Caco-2 (cell line): ENCODE measurements at regions not wholly inside any gene's neighbourhood (a gene's known extent, or its start where the extent isn't known, plus 50 kb on each side); places are given as distances from the start of the nearest gene placed in this dataset.

Experiments used
- BruUV-seq: library from RNA; stranded (reverse); fragments of 400-500 nt; replicated peaks from 2 replicates; lab custom pipeline; 2021; lab: Mats Ljungman, UMichigan
- CTCF ChIA-PET: fragments of 300-600 bp; sonication (Branson Sonifier 250); formaldehyde crosslinking; loops from one replicate; lab custom pipeline; 2022; ENCODE audit warnings: antibody characterized with exemption; lab: Charles Lee
- POLR2A ChIA-PET: fragments of 300-600 bp; sonication (Branson Sonifier 250); formaldehyde crosslinking; loops from one replicate; lab custom pipeline; 2022; ENCODE audit warnings: antibody characterized with exemption; lab: Charles Lee
- DNase-seq, 2 experiments: peaks; one replicate each; pipeline versions ENCODE4 v3.0.0 to v3.0.0-alpha.2; 2020 to 2022
- H3K27me3 ChIP-seq: replicated peaks from 2 replicates; pipeline ENCODE4 v1.6.0; 2011; ENCODE audit warnings: low read length; ENCODE audit not compliant: control insufficient read depth, insufficient read depth
- H3K36me3 ChIP-seq: 2 replicates; pipeline ENCODE4 v1.5.1; 2011; ENCODE audit warnings: low read length; ENCODE audit not compliant: control insufficient read depth, insufficient read depth
- H3K4me1 ChIP-seq: fragments of 250-450 bp; sonication (Bioruptor Pico); 2 replicates; pipeline ENCODE4 v1.5.1; 2020; ENCODE audit warnings: mild to moderate bottlenecking
- H3K4me3 ChIP-seq: 2 replicates; pipeline ENCODE4 v1.5.1; 2011; ENCODE audit warnings: low read depth, mild to moderate bottlenecking, control low read depth, low read length
- H3K9me3 ChIP-seq: fragments of 250-450 bp; sonication (Bioruptor Pico); 2 replicates; pipeline ENCODE4 v1.5.1; 2020; ENCODE audit warnings: mild to moderate bottlenecking, moderate library complexity
- H3K27ac Mint-ChIP-seq: one replicate; pipeline ENCODE4 v1.8.0; 2022; ENCODE audit warnings: mixed read lengths; ENCODE audit not compliant: unreplicated experiment
- H3K27me3 Mint-ChIP-seq: one replicate; pipeline ENCODE4 v1.8.0; 2022; ENCODE audit warnings: mixed read lengths; ENCODE audit not compliant: insufficient read depth, unreplicated experiment
- H3K36me3 Mint-ChIP-seq: one replicate; pipeline ENCODE4 v1.8.0; 2022; ENCODE audit warnings: mild to moderate bottlenecking, mixed read lengths; ENCODE audit not compliant: insufficient read depth, unreplicated experiment
- H3K4me1 Mint-ChIP-seq: one replicate; pipeline ENCODE4 v1.8.0; 2022; ENCODE audit warnings: low read depth, mixed read lengths; ENCODE audit not compliant: unreplicated experiment
- H3K4me3 Mint-ChIP-seq: one replicate; pipeline ENCODE4 v1.8.0; 2022; ENCODE audit warnings: mild to moderate bottlenecking, moderate library complexity, mixed read lengths; ENCODE audit not compliant: unreplicated experiment
- H3K9me3 Mint-ChIP-seq: one replicate; pipeline ENCODE4 v1.8.0; 2022; ENCODE audit warnings: mixed read lengths; ENCODE audit not compliant: unreplicated experiment
- intact Hi-C: fragments of 100-400 bp; cut with micrococcal nuclease; formaldehyde crosslinking; loops from one replicate; pipeline ENCODE4 v1.10.0; 2022; ENCODE audit not compliant: unreplicated experiment
- TF ChIP-seq, protein P1 (sequence below), 2 experiments: fragments of 200-600 bp in 1 of 2; IDR thresholded peaks; 1 replicate in 1 of 2; 2 replicates in 1 of 2; pipeline versions ENCODE4 v1.5.1 to v1.8.0; 2011 to 2022; ENCODE audit warnings: antibody characterized with exemption in 1 of 2, control low read depth in 1 of 2, inconsistent platforms in 1 of 2, low read depth in 1 of 2, low read length in 1 of 2, mild to moderate bottlenecking in 1 of 2, moderate library complexity in 1 of 2; ENCODE audit not compliant: insufficient read depth in 1 of 2, severe bottlenecking in 1 of 2, unreplicated experiment in 1 of 2

- TF ChIP-seq, protein P1, sequence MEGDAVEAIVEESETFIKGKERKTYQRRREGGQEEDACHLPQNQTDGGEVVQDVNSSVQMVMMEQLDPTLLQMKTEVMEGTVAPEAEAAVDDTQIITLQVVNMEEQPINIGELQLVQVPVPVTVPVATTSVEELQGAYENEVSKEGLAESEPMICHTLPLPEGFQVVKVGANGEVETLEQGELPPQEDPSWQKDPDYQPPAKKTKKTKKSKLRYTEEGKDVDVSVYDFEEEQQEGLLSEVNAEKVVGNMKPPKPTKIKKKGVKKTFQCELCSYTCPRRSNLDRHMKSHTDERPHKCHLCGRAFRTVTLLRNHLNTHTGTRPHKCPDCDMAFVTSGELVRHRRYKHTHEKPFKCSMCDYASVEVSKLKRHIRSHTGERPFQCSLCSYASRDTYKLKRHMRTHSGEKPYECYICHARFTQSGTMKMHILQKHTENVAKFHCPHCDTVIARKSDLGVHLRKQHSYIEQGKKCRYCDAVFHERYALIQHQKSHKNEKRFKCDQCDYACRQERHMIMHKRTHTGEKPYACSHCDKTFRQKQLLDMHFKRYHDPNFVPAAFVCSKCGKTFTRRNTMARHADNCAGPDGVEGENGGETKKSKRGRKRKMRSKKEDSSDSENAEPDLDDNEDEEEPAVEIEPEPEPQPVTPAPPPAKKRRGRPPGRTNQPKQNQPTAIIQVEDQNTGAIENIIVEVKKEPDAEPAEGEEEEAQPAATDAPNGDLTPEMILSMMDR (IDR thresholded peaks at IDR 0.05; ENCODE audit: insufficient read depth in 1 of 2, low read depth in 1 of 2, low read length in 1 of 2, severe bottlenecking in 1 of 2, unreplicated experiment in 1 of 2), result no peak
Observed at GRCh38 chr9:94443032-94443722, 111.7 kb upstream of the PCAT7 start.

GRCh38 chr9:94445863-94446262, 109.0 kb upstream of the PCAT7 start:
- Mint-ChIP-seq H3K4me3 (no peak overlapping the region), H3K36me3 (peaks cover 54% of the 10 kb centered on the region), H3K9me3 (no peaks in the 10 kb centered on the region), H3K27me3 (no peaks in the 10 kb centered on the region), H3K4me1 (no peaks in the 10 kb centered on the region), H3K27ac (no peak overlapping the region)
- no TSS peak for BruUV-seq
- Histone ChIP-seq H3K4me1 (peaks cover 6% of the 10 kb centered on the region; the same call in 1 of the 2 replicates), H3K9me3 (no peaks in the 10 kb centered on the region), H3K36me3 (no peaks in the 10 kb centered on the region), H3K27me3 (no peaks in the 10 kb centered on the region), H3K4me3 (no peak overlapping the region)
- DNase-seq, result no peak
- CTCF ChIA-PET, result no interaction called here
- POLR2A ChIA-PET, result no interaction called here
- intact Hi-C loops, result no loop called here
- TF ChIP-seq, protein P1 (IDR thresholded peaks at IDR 0.05; ENCODE audit: insufficient read depth in 1 of 2, low read depth in 1 of 2, low read length in 1 of 2, severe bottlenecking in 1 of 2, unreplicated experiment in 1 of 2), result no peak

More at GRCh38 chr9:94443032-94443722, 111.7 kb upstream of the PCAT7 start:
- Mint-ChIP-seq H3K36me3 (peaks cover 53% of the 10 kb centered on the region), H3K4me3 (no peak overlapping the region), H3K27me3 (no peaks in the 10 kb centered on the region), H3K27ac (no peak overlapping the region), H3K9me3 (no peaks in the 10 kb centered on the region), H3K4me1 (no peaks in the 10 kb centered on the region)
- POLR2A ChIA-PET, result no interaction called here
- Histone ChIP-seq H3K4me3 (no peak overlapping the region), H3K27me3 (no peaks in the 10 kb centered on the region), H3K4me1 (peaks cover 6% of the 10 kb centered on the region; the same call in 1 of the 2 replicates), H3K36me3 (no peaks in the 10 kb centered on the region), H3K9me3 (no peaks in the 10 kb centered on the region)
- no peak for DNase-seq
- BruUV-seq, result no TSS peak
- CTCF ChIA-PET, result no interaction called here
- intact Hi-C loops, result no loop called here

DNA sequence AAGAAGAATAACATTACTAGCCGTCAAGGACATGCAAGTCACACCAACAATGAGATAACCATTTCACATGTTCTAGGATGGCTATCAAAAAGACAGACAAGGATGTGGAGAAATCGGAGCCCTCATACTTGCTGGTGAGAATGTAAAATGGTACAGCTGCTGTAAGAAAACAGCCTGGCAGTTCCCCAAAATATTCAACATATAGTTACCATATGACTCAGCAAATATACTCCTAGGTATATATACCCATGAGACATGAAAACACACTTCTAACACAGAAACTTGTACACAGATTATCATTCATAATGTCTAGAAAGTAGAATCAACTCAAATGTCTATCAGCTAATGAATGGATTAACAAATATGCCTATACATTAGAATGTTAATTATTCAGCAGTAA, 105.4 kb upstream of the PCAT7 start:
- Mint-ChIP-seq H3K36me3 (peaks cover 36% of the 10 kb centered on the region), H3K4me1 (no peaks in the 10 kb centered on the region), H3K9me3 (no peaks in the 10 kb centered on the region), H3K4me3 (no peak overlapping the region), H3K27me3 (no peaks in the 10 kb centered on the region), H3K27ac (no peak overlapping the region)
- intact Hi-C loops, result no loop called here
- H3K4me3 ChIP-seq, result no peak overlapping the region
- no peak for DNase-seq
- no TSS peak for BruUV-seq
- H3K27me3 ChIP-seq, result no peaks in the 10 kb centered on the region
- H3K9me3 ChIP-seq, result no peaks in the 10 kb centered on the region
- TF ChIP-seq, protein P1 (IDR thresholded peaks at IDR 0.05; ENCODE audit: insufficient read depth in 1 of 2, low read depth in 1 of 2, low read length in 1 of 2, severe bottlenecking in 1 of 2, unreplicated experiment in 1 of 2), result no peak
- POLR2A ChIA-PET, result no interaction called here
- CTCF ChIA-PET, result no interaction called here
- peaks cover 2% of the 10 kb centered on the region; the same call in 1 of the 2 replicates for H3K4me1 ChIP-seq
- no peaks in the 10 kb centered on the region for H3K36me3 ChIP-seq
